IMR-90 (cell line): ENCODE measurements at regions not wholly inside any gene's neighbourhood (a gene's known extent, or its start where the extent isn't known, plus 50 kb on each side); places are given as distances from the start of the nearest gene placed in this dataset.

ENCODE experiments used
- ATAC-seq: fragments of 200-7000 bp; cut with Tn5 transposase; 2 replicates; pipeline ENCODE4 v1.9.1; 2020; ENCODE audit warnings: low read depth, mild to moderate bottlenecking, moderate library complexity
- BruUV-seq: library from RNA; stranded (reverse); fragments of 400-500 nt; replicated peaks from 2 replicates; lab custom pipeline; 2021; lab: Mats Ljungman, UMichigan
- CTCF ChIA-PET: fragments of 300-600 bp; formaldehyde crosslinking; extraction: SDS; loops from one replicate; lab custom pipeline; 2021; ENCODE audit warnings: antibody characterized with exemption; lab: Yijun Ruan, JAX
- POLR2A ChIA-PET: fragments of 300-600 bp; sonication (Branson Sonifier 250); formaldehyde crosslinking; loops from one replicate; lab custom pipeline; 2022; ENCODE audit warnings: antibody characterized with exemption; ENCODE audit not compliant: unreplicated experiment; lab: Charles Lee
- DNase-seq: peaks from one replicate; pipeline ENCODE4 v3.0.0; 2013
- H2AFZ ChIP-seq: replicated peaks from 2 replicates; pipeline ENCODE3; 2013; ENCODE audit warnings: low read length, mild to moderate bottlenecking; ENCODE audit not compliant: poor library complexity
- H2AK5ac ChIP-seq: 2 replicates; pipeline ENCODE4 v1.6.1; 2013; ENCODE audit warnings: low read depth, low read length, inconsistent platforms
- H2AK9ac ChIP-seq: replicated peaks from 2 replicates; pipeline ENCODE3; 2013; ENCODE audit warnings: mild to moderate bottlenecking, low read depth, low read length, moderate library complexity; ENCODE audit not compliant: poor library complexity
- H2BK120ac ChIP-seq: 2 replicates; pipeline ENCODE4 v1.6.1; 2013; ENCODE audit warnings: low read depth, low read length, inconsistent platforms
- H2BK15ac ChIP-seq: 3 replicates; pipeline ENCODE4 v1.6.1; 2013; ENCODE audit warnings: low read depth, low read length, inconsistent platforms
- H2BK20ac ChIP-seq: 2 replicates; pipeline ENCODE4 v1.6.1; 2013; ENCODE audit warnings: low read depth, mild to moderate bottlenecking, inconsistent platforms, low read length, moderate library complexity
- H2BK5ac ChIP-seq: 2 replicates; pipeline ENCODE4 v1.6.1; 2013; ENCODE audit warnings: mild to moderate bottlenecking, low read depth, low read length, inconsistent platforms; ENCODE audit not compliant: poor library complexity, severe bottlenecking
- H3K14ac ChIP-seq: replicated peaks from 2 replicates; pipeline ENCODE4 v1.6.1; 2013; ENCODE audit warnings: low read depth, low read length, inconsistent platforms
- H3K18ac ChIP-seq: 2 replicates; pipeline ENCODE4 v1.6.1; 2013; ENCODE audit warnings: low read depth, low read length, control low read depth
- H3K23ac ChIP-seq: 2 replicates; pipeline ENCODE4 v1.6.1; 2013; ENCODE audit warnings: low read depth, low read length, inconsistent platforms
- H3K27ac ChIP-seq: 2 replicates; pipeline ENCODE4 v1.5.1; 2013; ENCODE audit warnings: mild to moderate bottlenecking, control low read depth, low read length; ENCODE audit not compliant: insufficient read depth
- H3K27me3 ChIP-seq: 2 replicates; pipeline ENCODE4 v1.6.1; 2013; ENCODE audit warnings: low read length; ENCODE audit not compliant: control insufficient read depth, insufficient read depth
- H3K36me3 ChIP-seq: 2 replicates; pipeline ENCODE4 v1.6.1; 2013; ENCODE audit warnings: low read length, mixed read lengths; ENCODE audit not compliant: control insufficient read depth, insufficient read depth
- H3K4ac ChIP-seq: 2 replicates; pipeline ENCODE4 v1.6.1; 2013; ENCODE audit warnings: low read depth, low read length, inconsistent platforms
- H3K4me1 ChIP-seq: 2 replicates; pipeline ENCODE4 v1.6.1; 2013; ENCODE audit warnings: low read length, mixed read lengths; ENCODE audit not compliant: control insufficient read depth, insufficient read depth
- H3K4me2 ChIP-seq: 2 replicates; pipeline ENCODE4 v1.6.1; 2013; ENCODE audit warnings: low read depth, mild to moderate bottlenecking, control low read depth, low read length, moderate library complexity
- H3K4me3 ChIP-seq: 2 replicates; pipeline ENCODE4 v1.5.1; 2013; ENCODE audit warnings: low read depth, mild to moderate bottlenecking, control low read depth, low read length, moderate library complexity; ENCODE audit not compliant: insufficient read depth
- H3K56ac ChIP-seq: 2 replicates; pipeline ENCODE4 v1.6.1; 2013; ENCODE audit warnings: low read length, inconsistent platforms; ENCODE audit not compliant: insufficient read depth; ENCODE audit errors: extremely low read depth
- H3K79me1 ChIP-seq, 2 experiments: 2 replicates each; pipeline ENCODE4 v1.6.1; 2013; ENCODE audit warnings: low read length in 2 of 2, inconsistent platforms in 1 of 2, low read depth in 1 of 2
- H3K9ac ChIP-seq: 2 replicates; pipeline ENCODE4 v1.6.1; 2013; ENCODE audit warnings: low read depth, low read length, control low read depth
- H3K9me1 ChIP-seq: 2 replicates; pipeline ENCODE4 v1.6.1; 2013; ENCODE audit warnings: low read length, inconsistent platforms; ENCODE audit not compliant: insufficient read depth
- H3K9me3 ChIP-seq: 2 replicates; pipeline ENCODE4 v1.6.1; 2013; ENCODE audit warnings: low read length; ENCODE audit not compliant: control insufficient read depth, insufficient read depth
- H4K20me1 ChIP-seq: 2 replicates; pipeline ENCODE4 v1.6.1; 2013; ENCODE audit warnings: low read length, inconsistent platforms; ENCODE audit not compliant: insufficient read depth
- H4K5ac ChIP-seq: 2 replicates; pipeline ENCODE4 v1.6.1; 2013; ENCODE audit warnings: mild to moderate bottlenecking, low read depth, low read length, control low read depth
- H4K8ac ChIP-seq, 2 experiments: 2 replicates each; pipeline ENCODE4 v1.6.1; 2013; ENCODE audit warnings: low read depth in 2 of 2, low read length in 2 of 2, control low read depth in 1 of 2, inconsistent platforms in 1 of 2
- H4K91ac ChIP-seq: 2 replicates; pipeline ENCODE4 v1.6.1; 2013; ENCODE audit warnings: low read depth, low read length, inconsistent platforms; ENCODE audit not compliant: insufficient read depth
- CTCF ChIP-seq: conservative IDR thresholded peaks from 2 replicates; pipeline ENCODE4 v1.5.1; 2012; ENCODE audit warnings: mild to moderate bottlenecking, low read depth, low read length, improper control_type of control experiment
- SMC3 ChIP-seq: fragments of 150-350 bp; IDR thresholded peaks from 2 replicates; pipeline ENCODE4 v1.6.1; 2016; ENCODE audit warnings: low read depth, mild to moderate bottlenecking, antibody characterized with exemption, low read length, moderate library complexity
- WGBS, 2 experiments: methylation state at CpG; one replicate each; pipeline versions ENCODE4 v1.1.5 to v1.1.7; 2013; ENCODE audit warnings: missing lambda C conversion rate in 2 of 2; ENCODE audit not compliant: insufficient read length in 1 of 2; ENCODE audit errors: extremely low coverage in 2 of 2; 5-methylcytosine and 5-hydroxymethylcytosine counted together
- dilution Hi-C: fragments of 300-500 bp; cut with HindIII; formaldehyde crosslinking; loops from one replicate; pipeline ENCODE4 v1.14.3; 2018; ENCODE audit warnings: low sequenced_read_pairs; ENCODE audit not compliant: unreplicated experiment
- in situ Hi-C: fragments of 300-500 bp; cut with MboI; formaldehyde crosslinking; loops from 3 replicates; pipeline ENCODE4 v1.14.3; 2019; ENCODE audit warnings: low sequenced_read_pairs, inconsistent platforms, mixed read lengths
- intact Hi-C: fragments of 100-400 bp; cut with micrococcal nuclease; formaldehyde crosslinking; loops from 2 replicates; pipeline ENCODE4 v1.10.0; 2022

- no peak overlapping the region for H2BK15ac ChIP-seq
- H3K9ac ChIP-seq = no peak overlapping the region
- ATAC-seq (no peak), DNase-seq (no peak)
- no peaks in the 10 kb centered on the region for H3K9me1 ChIP-seq
- intact Hi-C loops = no loop called here
- no peak overlapping the region for H4K91ac ChIP-seq
- in situ Hi-C loops = no loop called here
- H3K14ac ChIP-seq = no peak overlapping the region
- H3K4me3 ChIP-seq = no peak overlapping the region
- H3K79me1 ChIP-seq = no peaks in the 10 kb centered on the region
- POLR2A ChIA-PET = no interaction called here
- no peak overlapping the region for H2AK9ac ChIP-seq
- no peak overlapping the region for H2AFZ ChIP-seq
- peak overlapping the region; percentile 12; the same call in 1 of the 2 replicates for H3K18ac ChIP-seq
- no peak overlapping the region for H3K23ac ChIP-seq
- H2AK5ac ChIP-seq = no peak overlapping the region
- no peak overlapping the region for H2BK5ac ChIP-seq
- BruUV-seq = no TSS peak
- H3K27me3 ChIP-seq = no peaks in the 10 kb centered on the region
- 83% methylated on average over 1 of the region's 3 CpGs; no CpG with 5 or more reads in 1 of the 2 experiments for WGBS, 2 experiments
- no peaks in the 10 kb centered on the region for H4K20me1 ChIP-seq
- no peak overlapping the region for H3K4me2 ChIP-seq
- H3K4ac ChIP-seq = no peak overlapping the region
- dilution Hi-C loops = no loop called here
- no peak for TF ChIP-seq SMC3
- TF ChIP-seq CTCF = peak; percentile 13; the same call in 1 of the 2 replicates
- H3K27ac ChIP-seq = no peak overlapping the region
- no peak overlapping the region for H2BK120ac ChIP-seq
- H4K8ac ChIP-seq = no peak overlapping the region
- H3K4me1 ChIP-seq = no peaks in the 10 kb centered on the region
- CTCF ChIA-PET = no interaction called here
- no peak overlapping the region for H2BK20ac ChIP-seq
- no peaks in the 10 kb centered on the region for H3K9me3 ChIP-seq
- H3K56ac ChIP-seq = no peak overlapping the region
- no peak overlapping the region for H4K5ac ChIP-seq
- no peaks in the 10 kb centered on the region for H3K36me3 ChIP-seq
These were observed 499.3 kb upstream of the ADAMTS5 start for GRCh38 chr21:27466140-27466539.
